ENCODE measurements at regions not wholly inside any gene's neighbourhood (a gene's known extent, or its start where the extent isn't known, plus 50 kb on each side); places are given as distances from the start of the nearest gene placed in this dataset.
A peak's percentile ranks its signal among the peaks of the same experiment; 100 is the strongest.

DNA sequence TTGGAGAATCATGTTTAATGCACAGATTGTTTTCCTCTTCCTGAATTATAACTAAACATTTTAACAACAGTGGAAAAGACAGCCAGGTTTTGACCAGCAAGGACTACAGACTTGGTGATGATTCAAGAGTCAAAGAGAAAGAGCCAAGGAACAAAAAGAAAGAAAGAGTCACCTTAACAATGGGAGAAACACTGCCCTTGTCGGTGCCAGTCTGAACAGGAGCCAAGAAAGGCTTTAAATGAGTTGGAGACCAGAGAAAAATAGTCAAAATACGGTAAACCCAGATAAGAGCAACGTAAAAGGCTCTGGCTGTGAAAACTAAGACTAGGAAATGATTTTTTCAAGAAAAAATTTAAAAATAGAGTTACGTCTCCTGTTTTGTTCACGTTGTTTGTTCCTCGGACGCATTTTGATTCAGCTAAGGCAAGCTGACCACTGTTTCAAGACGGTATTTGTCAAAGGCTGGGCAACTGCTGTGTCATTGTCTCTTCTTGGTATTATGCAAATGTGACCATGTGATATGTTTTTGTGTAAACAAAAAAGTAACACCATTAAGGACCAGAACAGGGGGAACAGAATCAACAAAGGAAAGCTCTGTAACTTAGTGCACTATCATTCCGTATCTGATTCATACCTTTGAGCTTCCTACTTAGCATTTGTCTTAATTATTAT is 634.5 kb downstream of the LIG4 start:
- no TSS peak for BruUV-seq (replicated peaks)
- Histone ChIP-seq H3K4me1 (ENCODE audit: insufficient read depth, low read length, poor library complexity, severe bottlenecking) (no peaks in the 10 kb centered on the region), H3K9me3 (ENCODE audit: low read depth, low read length, poor library complexity, severe bottlenecking) (no peaks in the 10 kb centered on the region), H3K27me3 (replicated peaks; ENCODE audit: insufficient read depth, low read depth, low read length, poor library complexity) (no peaks in the 10 kb centered on the region), H3K4me3 (ENCODE audit: low read depth, low read length, poor library complexity, severe bottlenecking) (no peak overlapping the region), H3K27ac (ENCODE audit: low read depth, low read length, poor library complexity, severe bottlenecking) (no peak overlapping the region), H3K36me3 (ENCODE audit: insufficient read depth, low read length, poor library complexity, severe bottlenecking) (no peaks in the 10 kb centered on the region)
- TF ChIP-seq, protein P1, sequence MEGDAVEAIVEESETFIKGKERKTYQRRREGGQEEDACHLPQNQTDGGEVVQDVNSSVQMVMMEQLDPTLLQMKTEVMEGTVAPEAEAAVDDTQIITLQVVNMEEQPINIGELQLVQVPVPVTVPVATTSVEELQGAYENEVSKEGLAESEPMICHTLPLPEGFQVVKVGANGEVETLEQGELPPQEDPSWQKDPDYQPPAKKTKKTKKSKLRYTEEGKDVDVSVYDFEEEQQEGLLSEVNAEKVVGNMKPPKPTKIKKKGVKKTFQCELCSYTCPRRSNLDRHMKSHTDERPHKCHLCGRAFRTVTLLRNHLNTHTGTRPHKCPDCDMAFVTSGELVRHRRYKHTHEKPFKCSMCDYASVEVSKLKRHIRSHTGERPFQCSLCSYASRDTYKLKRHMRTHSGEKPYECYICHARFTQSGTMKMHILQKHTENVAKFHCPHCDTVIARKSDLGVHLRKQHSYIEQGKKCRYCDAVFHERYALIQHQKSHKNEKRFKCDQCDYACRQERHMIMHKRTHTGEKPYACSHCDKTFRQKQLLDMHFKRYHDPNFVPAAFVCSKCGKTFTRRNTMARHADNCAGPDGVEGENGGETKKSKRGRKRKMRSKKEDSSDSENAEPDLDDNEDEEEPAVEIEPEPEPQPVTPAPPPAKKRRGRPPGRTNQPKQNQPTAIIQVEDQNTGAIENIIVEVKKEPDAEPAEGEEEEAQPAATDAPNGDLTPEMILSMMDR (conservative IDR thresholded peaks at IDR 0.05; ENCODE audit: low read depth, low read length), result no peak
- no peak for TF ChIP-seq EZH2 (IDR thresholded peaks at IDR 0.05; ENCODE audit: borderline replicate concordance, low read depth, low read length, poor library complexity, severe bottlenecking)
- intact Hi-C loops (cut with micrococcal nuclease; ENCODE audit: unreplicated experiment), result no loop called here
- ChIA-PET CTCF (no interaction called here), POLR2A (ENCODE audit: low non-redundant PET) (no interaction called here)
- no peak for DNase-seq (ENCODE audit: low spot score)

DNA sequence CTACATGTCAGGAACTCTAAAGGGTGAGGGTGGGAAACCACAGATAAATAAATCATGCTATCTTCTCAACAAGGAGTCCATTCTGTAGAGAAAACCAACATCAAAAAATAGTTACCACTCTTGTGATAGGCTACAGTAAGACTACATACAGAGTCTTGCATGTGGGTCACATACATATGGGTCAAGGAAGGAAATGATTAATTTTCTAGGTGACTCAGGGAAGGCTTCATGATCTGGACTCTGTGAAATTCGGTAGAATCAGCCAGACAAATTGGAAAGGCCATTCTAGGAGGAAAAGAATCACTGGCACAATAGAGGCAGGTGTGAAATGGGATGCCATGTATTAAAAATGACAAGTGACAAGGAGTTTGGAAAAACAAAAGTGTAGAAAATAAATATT is 638.9 kb downstream of the LIG4 start:
- H3K36me3 ChIP-seq (ENCODE audit: insufficient read depth, low read length, poor library complexity, severe bottlenecking), result no peaks in the 10 kb centered on the region
- no TSS peak for BruUV-seq (replicated peaks)
- no peak for TF ChIP-seq EZH2 (IDR thresholded peaks at IDR 0.05; ENCODE audit: borderline replicate concordance, low read depth, low read length, poor library complexity, severe bottlenecking)
- TF ChIP-seq, protein P1 (conservative IDR thresholded peaks at IDR 0.05; ENCODE audit: low read depth, low read length), result no peak
- H3K9me3 ChIP-seq (ENCODE audit: low read depth, low read length, poor library complexity, severe bottlenecking), result no peaks in the 10 kb centered on the region
- no peak overlapping the region for H3K4me3 ChIP-seq (ENCODE audit: low read depth, low read length, poor library complexity, severe bottlenecking)
- H3K4me1 ChIP-seq (ENCODE audit: insufficient read depth, low read length, poor library complexity, severe bottlenecking), result no peaks in the 10 kb centered on the region
- DNase-seq (ENCODE audit: low spot score), result no peak
- no peak overlapping the region for H3K27ac ChIP-seq (ENCODE audit: low read depth, low read length, poor library complexity, severe bottlenecking)
- ChIA-PET CTCF (no interaction called here), POLR2A (ENCODE audit: low non-redundant PET) (no interaction called here)
- no peaks in the 10 kb centered on the region for H3K27me3 ChIP-seq (replicated peaks; ENCODE audit: insufficient read depth, low read depth, low read length, poor library complexity)
- intact Hi-C loops (cut with micrococcal nuclease; ENCODE audit: unreplicated experiment), result no loop called here

DNA sequence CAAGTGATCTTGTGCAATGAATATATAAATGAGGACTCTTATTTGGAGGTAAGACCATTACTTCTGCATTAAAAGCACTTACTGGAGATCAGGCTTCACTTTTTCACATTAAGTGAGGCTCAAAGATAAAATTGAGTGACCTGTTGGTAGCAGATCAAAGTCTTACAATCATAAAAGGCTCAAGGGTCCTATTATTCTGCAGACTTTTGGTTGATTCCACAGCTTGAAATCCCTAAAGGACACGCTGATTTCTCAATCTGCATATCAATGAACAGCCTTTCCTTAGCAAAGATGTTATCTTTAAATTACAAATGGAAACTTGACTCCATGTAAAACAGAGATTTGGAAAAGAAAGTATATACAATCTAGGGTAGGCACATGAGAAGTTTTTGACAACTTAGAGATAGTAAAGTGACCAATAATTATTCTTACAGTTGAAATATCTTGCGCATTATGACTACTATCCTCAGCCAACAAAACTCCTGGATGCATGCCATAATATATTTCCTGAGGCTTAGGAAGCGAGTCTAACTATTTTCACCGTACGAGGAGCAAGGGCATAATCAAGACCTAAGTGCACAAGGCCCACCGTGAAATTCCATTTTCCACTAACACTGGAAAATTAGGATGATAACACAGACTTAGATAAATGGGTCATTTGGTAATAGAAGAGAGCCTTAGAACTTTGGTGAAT is 640.7 kb downstream of the LIG4 start:
- TF ChIP-seq, protein P1 (conservative IDR thresholded peaks at IDR 0.05; ENCODE audit: low read depth, low read length), result no peak
- TF ChIP-seq EZH2 (IDR thresholded peaks at IDR 0.05; ENCODE audit: borderline replicate concordance, low read depth, low read length, poor library complexity, severe bottlenecking), result no peak
- intact Hi-C loops (cut with micrococcal nuclease; ENCODE audit: unreplicated experiment), result no loop called here
- Histone ChIP-seq H3K9me3 (ENCODE audit: low read depth, low read length, poor library complexity, severe bottlenecking) (no peaks in the 10 kb centered on the region), H3K4me1 (ENCODE audit: insufficient read depth, low read length, poor library complexity, severe bottlenecking) (no peaks in the 10 kb centered on the region), H3K4me3 (ENCODE audit: low read depth, low read length, poor library complexity, severe bottlenecking) (no peak overlapping the region), H3K27ac (ENCODE audit: low read depth, low read length, poor library complexity, severe bottlenecking) (no peak overlapping the region), H3K36me3 (ENCODE audit: insufficient read depth, low read length, poor library complexity, severe bottlenecking) (no peaks in the 10 kb centered on the region), H3K27me3 (replicated peaks; ENCODE audit: insufficient read depth, low read depth, low read length, poor library complexity) (no peaks in the 10 kb centered on the region)
- ChIA-PET POLR2A (ENCODE audit: low non-redundant PET) (no interaction called here), CTCF (no interaction called here)
- DNase-seq (ENCODE audit: low spot score), result peak; percentile 35
- BruUV-seq (replicated peaks), result no TSS peak

All from A673 (cell line).